NCI-H1092 (cell line): ENCODE measurements at regions not wholly inside any gene's neighbourhood (a gene's known extent, or its start where the extent isn't known, plus 50 kb on each side); places are given as distances from the start of the nearest gene placed in this dataset.
"Not testable (repeated sequence)": the region's sequence is repeated elsewhere in the genome, so short reads cannot be mapped to it uniquely, and the experiment has no call there.

Experiments used
- DNase-seq: peaks from one replicate; lab custom pipeline; 2025; lab: John Stamatoyannopoulos, UW

DNA sequence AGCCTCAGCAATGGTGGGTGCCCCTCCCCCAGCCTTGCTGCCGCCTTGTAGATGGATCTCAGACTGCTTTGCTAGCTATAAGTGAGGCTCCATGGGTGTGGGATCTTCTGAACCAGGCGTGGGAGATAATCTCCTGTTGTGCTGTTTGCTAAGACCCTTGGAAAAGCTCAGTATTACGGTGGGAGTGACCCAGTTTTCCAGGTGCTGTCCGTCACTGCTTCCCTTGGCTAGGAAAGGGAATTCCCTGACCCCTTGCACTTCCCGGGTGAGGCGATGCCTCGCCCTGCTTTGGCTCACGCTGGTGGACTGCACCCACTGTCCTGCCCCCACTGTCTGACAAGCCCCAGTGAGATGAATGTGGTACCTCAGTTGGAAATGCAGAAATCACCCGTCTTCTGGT, 411.2 kb downstream of the RAB38 start:
- not testable (repeated sequence) for DNase-seq

- DNase-seq, result no peak
Measured at GRCh38 chr11:87754685-87755084, 420.6 kb downstream of the RAB38 start.

DNA sequence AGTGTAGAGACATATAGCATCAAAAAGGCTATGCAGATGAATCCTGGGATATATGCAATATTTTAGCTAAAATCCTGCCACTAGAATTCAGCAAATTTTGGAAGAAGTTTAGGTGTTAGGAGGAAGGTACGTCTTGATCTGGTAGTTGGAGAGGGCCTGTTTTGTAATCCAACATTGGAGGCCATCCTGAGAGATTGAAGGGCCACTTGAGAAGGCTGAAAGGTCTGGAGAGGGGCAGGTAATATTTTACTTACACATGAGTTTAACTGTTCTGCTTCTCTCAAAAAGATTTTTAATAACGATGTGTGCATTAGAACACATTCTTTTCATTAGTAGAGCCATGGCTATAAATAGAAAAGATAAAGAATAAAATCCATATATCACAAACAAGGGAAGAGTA, 422.1 kb downstream of the RAB38 start:
- no peak for DNase-seq

GRCh38 chr11:87743007-87743406, 432.2 kb downstream of the RAB38 start:
- no peak for DNase-seq

DNA sequence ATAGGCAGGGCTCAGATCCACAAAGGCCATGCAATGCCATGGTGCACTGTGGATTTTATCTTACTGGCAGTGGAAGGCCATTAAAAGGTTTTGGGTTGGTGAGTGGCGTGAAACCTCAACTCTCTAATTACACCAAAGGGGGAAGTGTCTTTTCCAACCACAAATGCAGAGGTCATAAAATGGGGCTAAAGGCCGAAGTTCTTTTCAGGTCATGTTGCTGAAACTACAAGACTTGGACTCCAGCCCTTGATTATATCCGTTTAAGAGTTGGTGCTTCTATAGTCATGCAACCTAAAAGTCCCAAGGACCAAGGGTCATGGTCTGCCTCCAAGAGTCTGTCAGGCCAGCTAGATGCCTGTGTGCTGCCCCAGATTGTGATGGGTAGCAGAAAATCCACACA, 434.3 kb downstream of the RAB38 start:
- no peak for DNase-seq

DNA sequence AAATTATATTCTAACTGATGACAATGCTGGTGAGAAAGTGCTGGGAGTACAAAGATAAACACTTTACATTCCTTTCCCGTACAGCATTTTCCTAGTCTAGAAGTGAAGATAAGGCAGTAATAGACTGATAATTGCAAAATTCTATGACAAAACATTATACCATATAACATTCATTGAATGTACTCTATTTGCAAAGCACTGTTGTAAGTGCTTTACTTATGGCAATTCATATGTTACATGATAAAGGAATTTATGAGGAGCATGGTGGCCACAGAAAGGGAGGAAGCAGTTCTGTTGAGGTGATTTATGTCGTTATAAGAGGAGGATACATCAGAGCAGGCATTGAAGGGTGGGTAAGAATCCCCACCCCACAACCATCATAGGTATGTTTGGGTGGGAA, 434.8 kb downstream of the RAB38 start:
- no peak for DNase-seq

DNA sequence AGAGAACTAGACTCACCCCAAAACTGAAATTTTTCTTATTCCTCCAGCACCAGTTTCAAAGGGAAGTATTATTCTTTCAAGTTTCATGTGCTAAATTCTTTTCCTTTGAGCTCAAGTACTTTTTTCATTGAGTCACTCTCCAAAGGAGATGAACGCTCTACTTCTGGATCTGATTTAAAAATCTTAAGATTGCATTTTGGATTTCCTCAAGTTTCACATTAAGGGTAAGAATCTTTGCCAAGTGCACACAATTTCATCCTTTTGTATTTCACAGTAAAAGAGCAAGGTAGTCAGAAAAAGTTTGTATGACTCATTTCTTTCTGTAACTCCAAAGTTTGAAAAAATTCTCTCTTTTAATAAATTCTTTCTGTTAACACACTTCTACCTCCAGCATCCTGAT, 435.5 kb downstream of the RAB38 start:
- no peak for DNase-seq

GRCh38 chr11:87739261-87739660, 436.0 kb downstream of the RAB38 start:
- no peak for DNase-seq

DNA sequence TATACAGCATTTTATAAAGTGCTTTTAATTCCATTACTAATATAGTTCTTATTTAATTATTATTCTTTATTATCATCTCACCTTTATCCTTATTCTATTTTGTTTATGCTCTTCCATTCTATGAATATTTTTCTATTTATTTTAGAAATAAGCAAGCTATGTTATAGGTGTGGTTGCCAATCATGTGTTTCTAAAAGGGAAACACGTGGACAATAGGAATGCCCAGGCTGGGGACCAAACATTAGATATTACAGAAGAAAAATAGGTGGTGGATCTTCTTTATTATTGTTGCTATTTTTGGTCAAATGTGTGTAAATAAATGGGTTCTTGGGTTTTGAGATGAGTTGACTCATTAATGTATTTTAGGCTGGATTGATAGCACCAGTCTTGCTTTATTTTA, 438.3 kb downstream of the RAB38 start:
- no peak for DNase-seq

- DNase-seq, result no peak
Measured at GRCh38 chr11:87726506-87726905, 448.7 kb downstream of the RAB38 start.

GRCh38 chr11:87724358-87724757, 450.9 kb downstream of the RAB38 start:
- DNase-seq, result no peak

- no peak for DNase-seq
Measured at GRCh38 chr11:87722756-87723565, 452.3 kb downstream of the RAB38 start.

DNA sequence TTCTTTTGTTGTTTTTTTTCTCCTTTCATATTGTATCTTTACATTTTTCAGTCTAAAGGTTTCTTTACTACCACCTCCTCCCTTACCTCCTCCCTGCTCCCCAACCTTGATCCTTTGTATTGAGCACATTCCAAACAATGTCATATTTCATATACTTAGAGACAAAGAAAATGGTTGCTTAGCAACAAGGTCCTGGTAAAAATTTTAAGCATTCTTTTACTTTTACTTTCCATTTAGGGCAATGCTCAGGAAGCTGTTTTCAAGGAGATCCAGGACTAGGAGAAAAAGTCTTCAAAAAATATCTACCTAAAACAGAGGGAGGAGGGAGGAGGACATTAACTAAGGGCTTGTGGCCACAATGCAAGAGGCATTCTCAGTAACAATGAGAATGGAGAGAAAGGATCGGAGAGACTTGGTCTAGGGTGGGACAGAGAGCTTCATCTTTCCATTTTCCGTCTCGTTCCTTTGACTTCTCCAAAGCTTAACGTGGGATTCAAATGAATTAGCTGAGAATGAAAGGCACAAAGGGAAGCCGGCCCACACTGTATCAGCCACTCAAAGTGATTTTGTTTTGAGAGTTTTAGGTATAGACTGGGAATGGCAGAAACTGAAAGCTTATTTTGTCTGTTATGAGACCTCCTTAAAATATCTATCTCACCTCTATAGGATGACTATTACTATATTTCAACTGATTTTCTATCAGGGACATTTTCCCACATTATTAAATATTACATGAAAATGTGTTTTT, 455.7 kb downstream of the RAB38 start:
- no peak for DNase-seq

DNA sequence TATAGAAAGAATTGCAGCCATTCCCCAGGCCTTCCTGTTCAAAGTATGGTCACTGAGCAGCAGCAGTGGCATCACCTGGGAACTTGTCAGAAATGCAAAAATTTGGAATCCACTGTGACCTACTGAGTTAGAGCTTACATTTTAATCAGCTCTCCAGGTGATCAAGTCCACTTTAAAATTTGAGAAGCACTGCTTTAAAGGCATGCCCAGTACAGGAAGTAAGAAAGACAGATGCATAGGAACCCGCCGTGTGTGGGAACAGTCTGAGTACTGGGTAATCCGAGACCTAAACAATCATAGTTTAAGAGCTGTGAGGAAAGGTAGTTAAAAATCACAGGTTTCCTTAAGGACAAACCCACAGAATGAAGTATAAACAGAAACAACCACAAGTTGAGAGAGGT, 462.4 kb downstream of the RAB38 start:
- no peak for DNase-seq

- DNase-seq, result no peak
Measured at GRCh38 chr11:87712391-87712790, 462.9 kb downstream of the RAB38 start.

DNA sequence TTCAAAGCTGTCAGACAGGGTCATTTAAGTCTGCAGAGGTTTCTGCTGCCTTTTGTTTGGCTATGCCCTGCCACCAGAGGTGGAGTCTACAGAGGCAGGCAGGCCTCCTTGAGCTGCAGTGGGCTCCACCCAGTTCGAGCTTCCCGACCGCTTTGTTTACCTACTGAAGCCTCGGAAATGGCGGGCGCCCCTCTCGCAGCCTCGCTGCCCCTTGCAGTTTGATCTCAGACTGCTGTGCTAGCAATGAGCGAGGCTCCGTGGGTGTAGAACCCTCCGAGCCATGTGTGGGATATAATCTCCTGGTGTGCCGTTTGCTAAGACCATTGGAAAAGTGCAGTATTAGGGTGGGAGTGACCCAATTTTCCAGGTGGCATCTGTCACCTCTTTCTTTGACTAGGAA, 471.7 kb downstream of the RAB38 start:
- DNase-seq, result not testable (repeated sequence)

- DNase-seq, result no peak
Measured at GRCh38 chr11:87675993-87676392, 499.2 kb downstream of the RAB38 start.

DNA sequence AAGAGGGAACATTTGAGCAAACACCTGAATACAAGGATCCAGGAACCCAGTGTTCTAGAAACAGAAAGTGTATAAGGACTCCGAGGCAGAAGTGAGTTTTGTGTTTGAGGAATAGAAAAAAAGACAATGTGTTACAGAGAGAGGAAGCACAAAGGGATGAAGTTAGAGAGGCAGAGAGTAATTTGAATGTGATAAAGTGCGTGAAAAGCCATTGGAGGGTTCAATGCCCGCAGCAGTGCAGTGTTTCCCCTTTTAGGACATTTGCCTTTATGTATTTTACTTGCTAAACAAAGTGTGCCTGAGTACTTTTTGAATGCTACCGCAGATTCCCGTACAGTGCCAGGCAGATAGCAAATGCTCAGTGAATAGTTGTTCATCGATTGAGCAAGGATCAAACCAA, 508.5 kb downstream of the RAB38 start:
- DNase-seq, result no peak

GRCh38 chr11:87662287-87662686, 513.0 kb downstream of the RAB38 start:
- DNase-seq, result no peak

GRCh38 chr11:87660926-87661660, 514.1 kb downstream of the RAB38 start:
- DNase-seq, result no peak

DNA sequence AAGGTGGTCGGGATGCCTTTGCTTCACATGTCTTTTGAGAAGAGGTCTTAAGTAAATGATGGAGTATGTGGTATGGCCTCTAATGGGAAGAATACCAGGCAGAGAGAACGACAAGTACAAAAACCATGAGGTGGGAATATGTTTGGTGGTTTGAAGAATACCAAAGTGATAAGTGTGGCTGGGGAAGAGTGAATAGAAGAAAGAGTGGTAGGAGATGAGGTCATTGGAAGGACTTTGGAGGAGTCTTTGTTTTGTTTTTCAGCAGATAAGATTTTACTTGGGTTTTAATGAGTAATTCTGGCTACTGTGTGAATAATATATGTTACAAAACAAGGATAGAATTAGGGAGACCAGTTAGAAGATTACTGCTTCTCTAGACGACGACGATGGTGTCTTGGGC, 515.4 kb downstream of the RAB38 start:
- DNase-seq, result no peak

GRCh38 chr11:87645626-87646025, 529.6 kb downstream of the RAB38 start:
- DNase-seq, result no peak
